AG04450 (cell line): ENCODE measurements at regions not wholly inside any gene's neighbourhood (a gene's known extent, or its start where the extent isn't known, plus 50 kb on each side); places are given as distances from the start of the nearest gene placed in this dataset.

Experiments
- CTCF ChIA-PET: fragments of 300-600, 350-600 bp; formaldehyde crosslinking; extraction: SDS; loops from one replicate; lab custom pipeline; 2022; ENCODE audit warnings: antibody characterized with exemption, inconsistent platforms; lab: Charles Lee
- POLR2A ChIA-PET: fragments of 350-600 bp; formaldehyde crosslinking; extraction: SDS; loops from one replicate; lab custom pipeline; 2021; ENCODE audit warnings: antibody characterized with exemption, inconsistent platforms; lab: Yijun Ruan, JAX
- DNase-seq: peaks from one replicate; pipeline ENCODE4 v3.0.0-alpha.2; 2011; ENCODE audit warnings: low read depth, low spot score
- H3K27ac ChIP-seq: one replicate; pipeline ENCODE4 v1.5.1; 2012; ENCODE audit warnings: low read depth, low read length, control low read depth
- H3K27me3 ChIP-seq: one replicate; pipeline ENCODE4 v1.6.0; 2012; ENCODE audit warnings: low read length; ENCODE audit not compliant: control insufficient read depth, insufficient read depth
- H3K4me3 ChIP-seq: 2 replicates; pipeline ENCODE4 v1.5.1; 2011; ENCODE audit warnings: mild to moderate bottlenecking, low read depth, low read length, control low read depth
- H3K9me3 ChIP-seq: 2 replicates; pipeline ENCODE4 v1.5.1; 2012; ENCODE audit warnings: low read length; ENCODE audit not compliant: control insufficient read depth, insufficient read depth
- CTCF ChIP-seq: IDR thresholded peaks from 2 replicates; pipeline ENCODE4 v1.5.1; 2011; ENCODE audit warnings: low read depth, low read length, control low read depth, inconsistent platforms

- no peak overlapping the region for H3K27ac ChIP-seq
- H3K9me3 ChIP-seq, result no peaks in the 10 kb centered on the region
- no peak overlapping the region for H3K4me3 ChIP-seq
- CTCF ChIA-PET, result no interaction called here
- no peaks in the 10 kb centered on the region for H3K27me3 ChIP-seq
- no peak for DNase-seq
- POLR2A ChIA-PET, result no interaction called here
- TF ChIP-seq CTCF, result no peak
These were observed 315.4 kb downstream of the ETAA1 start for GRCh38 chr2:67712484-67712883.

DNA sequence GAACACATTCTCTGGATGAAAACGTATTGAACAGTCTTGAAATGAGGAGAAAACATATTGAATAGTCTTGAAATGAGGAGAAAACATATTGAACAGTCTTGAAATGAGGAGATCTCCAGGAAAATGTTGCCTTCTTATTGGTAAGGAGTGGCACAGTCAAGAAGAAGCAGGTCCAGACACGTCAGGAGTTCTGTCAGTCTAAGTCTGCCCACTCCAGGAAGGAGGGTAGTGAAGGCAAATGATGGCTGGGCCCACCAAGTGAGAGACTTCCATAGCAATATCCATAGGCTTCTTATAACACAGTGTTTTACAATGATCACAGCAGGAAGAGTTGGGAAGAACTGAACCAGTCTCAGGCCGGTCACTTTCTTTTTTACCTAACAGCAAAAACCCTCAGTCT lies 316.2 kb downstream of the ETAA1 start:
- ChIA-PET POLR2A (no interaction called here), CTCF (no interaction called here)
- H3K27me3 ChIP-seq, result no peaks in the 10 kb centered on the region
- H3K4me3 ChIP-seq, result no peak overlapping the region
- TF ChIP-seq CTCF, result no peak
- no peak overlapping the region for H3K27ac ChIP-seq
- H3K9me3 ChIP-seq, result no peaks in the 10 kb centered on the region
- DNase-seq, result no peak

DNA sequence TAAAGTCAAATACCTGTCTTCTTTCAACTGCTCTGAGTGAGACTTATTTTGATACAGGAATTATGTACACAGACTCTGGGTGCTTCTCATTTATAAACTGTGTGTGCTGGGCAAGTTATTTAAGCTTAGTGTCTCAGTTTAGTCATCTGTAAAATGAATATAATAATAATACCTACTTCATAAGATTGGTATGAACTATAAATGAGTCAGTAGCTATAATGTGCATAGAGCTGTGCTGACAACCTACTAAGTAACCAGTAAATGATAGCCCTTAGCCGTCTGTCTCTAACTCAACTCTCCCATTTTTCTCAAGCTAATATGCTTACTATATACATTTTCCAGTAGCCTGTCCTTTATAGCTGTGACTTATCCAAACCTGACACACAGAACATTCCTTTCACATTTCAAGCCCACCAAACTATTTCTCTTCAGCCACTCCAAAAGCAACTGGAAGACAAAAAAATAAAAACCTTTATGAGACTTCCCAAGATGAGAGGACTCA lies 319.8 kb downstream of the ETAA1 start:
- ChIA-PET POLR2A (no interaction called here), CTCF (interaction anchor here (1.1 kb wide), 1 partner anchor 16 kb away, joined by 4 read pairs; no protein-coding TSS in a partner anchor)
- Histone ChIP-seq H3K9me3 (no peaks in the 10 kb centered on the region), H3K27me3 (no peaks in the 10 kb centered on the region), H3K4me3 (no peak overlapping the region), H3K27ac (no peak overlapping the region)
- no peak for TF ChIP-seq CTCF
- no peak for DNase-seq

DNA sequence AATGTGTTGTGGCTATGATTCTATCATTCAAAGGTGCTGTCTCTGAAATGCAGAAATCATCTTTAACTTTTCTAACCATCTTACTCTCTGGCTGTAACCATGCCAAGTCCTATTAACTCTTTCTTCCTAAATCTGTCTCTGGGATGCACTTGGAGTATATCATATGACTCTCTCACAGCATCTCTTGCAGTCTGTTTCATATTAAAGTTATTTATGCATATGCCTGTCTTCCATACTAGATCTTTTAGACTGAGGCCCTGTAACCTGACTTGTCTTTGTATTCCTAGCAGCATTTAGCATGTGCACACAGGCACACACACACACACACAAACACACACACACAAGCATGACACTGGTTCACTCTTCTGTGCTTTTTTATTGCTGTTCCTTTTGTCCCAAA lies 320.6 kb downstream of the ETAA1 start:
- Histone ChIP-seq H3K4me3 (no peak overlapping the region), H3K27ac (no peak overlapping the region), H3K9me3 (no peaks in the 10 kb centered on the region), H3K27me3 (no peaks in the 10 kb centered on the region)
- POLR2A ChIA-PET, result no interaction called here
- no peak for DNase-seq
- TF ChIP-seq CTCF, result no peak
- CTCF ChIA-PET, result no interaction called here

- H3K27ac ChIP-seq, result no peak overlapping the region
- CTCF ChIA-PET, result no interaction called here
- no peak for DNase-seq
These were observed 322.2 kb downstream of the ETAA1 start for GRCh38 chr2:67719351-67719750.

More at GRCh38 chr2:67719351-67719750, 322.2 kb downstream of the ETAA1 start:
- POLR2A ChIA-PET, result no interaction called here
- Histone ChIP-seq H3K9me3 (no peaks in the 10 kb centered on the region), H3K4me3 (no peak overlapping the region), H3K27me3 (no peaks in the 10 kb centered on the region)
- no peak for TF ChIP-seq CTCF
